Upper lobe of right lung (tissue), 1 donor: ENCODE measurements at regions not wholly inside any gene's neighbourhood (a gene's known extent, or its start where the extent isn't known, plus 50 kb on each side); places are given as distances from the start of the nearest gene placed in this dataset.
A peak's percentile ranks its signal among the peaks of the same experiment; 100 is the strongest.

Experiments used
- ATAC-seq: fragments of 200-7000 bp; cut with Tn5 transposase; one replicate; pipeline ENCODE4 v1.9.1; 2020; ENCODE audit warnings: mild to moderate bottlenecking, moderate library complexity
- DNase-seq: peaks from one replicate; pipeline ENCODE4 v3.0.0-alpha.2; 2020
- H3K27ac ChIP-seq: fragments of 200-600 bp; one replicate; pipeline ENCODE4 v1.8.0; 2022
- H3K27me3 ChIP-seq: fragments of 200-600 bp; one replicate; pipeline ENCODE4 v1.8.0; 2022; ENCODE audit warnings: mild to moderate bottlenecking
- H3K36me3 ChIP-seq: fragments of 200-600 bp; one replicate; pipeline ENCODE4 v1.8.0; 2022
- H3K4me1 ChIP-seq: fragments of 200-600 bp; one replicate; pipeline ENCODE4 v1.8.0; 2022
- H3K4me3 ChIP-seq: fragments of 200-600 bp; one replicate; pipeline ENCODE4 v1.8.0; 2022; ENCODE audit warnings: mild to moderate bottlenecking
- H3K9me3 ChIP-seq: fragments of 200-600 bp; one replicate; pipeline ENCODE4 v1.8.0; 2022
- CTCF ChIP-seq: fragments of 200-600 bp; IDR thresholded peaks from one replicate; pipeline ENCODE4 v1.8.0; 2022; ENCODE audit warnings: antibody characterized with exemption
- intact Hi-C: fragments of 100-400 bp; cut with DNase I; formaldehyde crosslinking; loops from one replicate; pipeline ENCODE4 v1.11.0; 2022
- donor health status: DM: no; HTN: yes; CAD: no; lungs with severe emphysema.

DNA sequence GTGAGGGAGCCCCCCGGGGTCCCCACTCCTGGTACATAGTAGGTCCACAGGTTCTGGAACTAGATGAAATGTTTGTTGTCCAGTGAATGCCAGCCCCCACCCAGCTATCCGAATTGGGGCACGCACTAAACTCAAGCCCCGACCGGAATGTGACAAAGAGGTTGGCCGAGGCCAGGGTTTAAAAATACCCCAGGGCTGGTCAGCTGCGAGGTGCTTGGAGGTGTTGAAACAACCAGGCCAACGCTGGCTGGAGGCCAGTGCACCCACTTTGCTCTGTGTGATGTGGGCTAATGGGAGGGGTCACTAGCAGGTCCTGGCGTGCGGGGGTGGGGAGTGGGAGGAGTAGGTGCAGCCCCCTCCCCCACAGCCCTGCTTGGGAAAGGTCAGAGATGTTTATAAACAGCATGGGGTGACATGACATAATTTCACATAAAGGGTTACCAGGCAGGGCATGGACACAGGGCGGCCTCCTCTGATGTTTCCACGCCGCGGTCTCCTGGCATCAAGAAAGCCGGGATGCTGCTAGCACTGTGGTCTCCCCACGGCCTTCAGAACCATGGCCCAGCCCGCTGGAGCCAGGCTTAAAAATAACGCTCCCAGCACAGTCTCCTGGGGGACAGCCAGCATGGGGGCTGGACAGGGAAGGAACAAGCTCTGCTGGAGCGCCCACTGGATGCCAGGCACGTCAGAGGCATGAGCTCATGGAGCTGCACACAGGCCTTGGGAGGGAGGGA, 111.2 kb upstream of the PTPN1 start:
- DNase-seq (peak; percentile 94), ATAC-seq (peak; percentile 60)
- no peak overlapping the region for H3K4me3 ChIP-seq
- intact Hi-C loops: no loop called here
- peaks cover 61% of the 10 kb centered on the region for H3K4me1 ChIP-seq
- H3K36me3 ChIP-seq: no peaks in the 10 kb centered on the region
- H3K27ac ChIP-seq: peak overlapping the region; percentile 81
- TF ChIP-seq CTCF: no peak
- H3K27me3 ChIP-seq: no peaks in the 10 kb centered on the region
- H3K9me3 ChIP-seq: no peaks in the 10 kb centered on the region

DNA sequence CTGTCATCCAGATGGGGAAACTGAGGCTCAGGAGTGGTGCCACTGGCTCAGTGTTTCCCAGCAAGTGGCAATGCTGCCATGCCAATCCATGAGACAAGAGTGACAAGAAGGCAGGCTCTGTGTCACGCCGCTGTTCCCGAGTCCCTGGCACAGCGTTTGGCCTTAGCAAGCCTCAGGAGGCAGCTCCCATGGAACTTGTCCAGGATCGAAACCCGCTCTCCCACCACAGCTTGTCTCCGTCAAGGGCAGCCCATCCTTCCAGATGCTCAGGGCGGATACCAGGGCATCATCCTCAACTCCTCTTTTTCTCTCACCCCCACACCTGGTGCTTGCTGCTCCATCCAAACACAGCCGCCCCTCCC, 110.6 kb upstream of the PTPN1 start:
- ATAC-seq (no peak), DNase-seq (no peak)
- no peak for TF ChIP-seq CTCF
- Histone ChIP-seq H3K27me3 (no peaks in the 10 kb centered on the region), H3K4me1 (peaks cover 57% of the 10 kb centered on the region), H3K4me3 (no peak overlapping the region), H3K27ac (peak overlapping the region; percentile 81), H3K9me3 (no peaks in the 10 kb centered on the region), H3K36me3 (no peaks in the 10 kb centered on the region)
- intact Hi-C loops: no loop called here

- H3K27ac ChIP-seq: peak overlapping the region; percentile 81
- H3K9me3 ChIP-seq: no peaks in the 10 kb centered on the region
- no peaks in the 10 kb centered on the region for H3K36me3 ChIP-seq
- ATAC-seq (peak; percentile 50), DNase-seq (no peak)
- intact Hi-C loops: no loop called here
- peaks cover 52% of the 10 kb centered on the region for H3K4me1 ChIP-seq
- H3K4me3 ChIP-seq: no peak overlapping the region
- TF ChIP-seq CTCF: no peak
- H3K27me3 ChIP-seq: no peaks in the 10 kb centered on the region
These were observed 110.1 kb upstream of the PTPN1 start for GRCh38 chr20:50399917-50400704.

DNA sequence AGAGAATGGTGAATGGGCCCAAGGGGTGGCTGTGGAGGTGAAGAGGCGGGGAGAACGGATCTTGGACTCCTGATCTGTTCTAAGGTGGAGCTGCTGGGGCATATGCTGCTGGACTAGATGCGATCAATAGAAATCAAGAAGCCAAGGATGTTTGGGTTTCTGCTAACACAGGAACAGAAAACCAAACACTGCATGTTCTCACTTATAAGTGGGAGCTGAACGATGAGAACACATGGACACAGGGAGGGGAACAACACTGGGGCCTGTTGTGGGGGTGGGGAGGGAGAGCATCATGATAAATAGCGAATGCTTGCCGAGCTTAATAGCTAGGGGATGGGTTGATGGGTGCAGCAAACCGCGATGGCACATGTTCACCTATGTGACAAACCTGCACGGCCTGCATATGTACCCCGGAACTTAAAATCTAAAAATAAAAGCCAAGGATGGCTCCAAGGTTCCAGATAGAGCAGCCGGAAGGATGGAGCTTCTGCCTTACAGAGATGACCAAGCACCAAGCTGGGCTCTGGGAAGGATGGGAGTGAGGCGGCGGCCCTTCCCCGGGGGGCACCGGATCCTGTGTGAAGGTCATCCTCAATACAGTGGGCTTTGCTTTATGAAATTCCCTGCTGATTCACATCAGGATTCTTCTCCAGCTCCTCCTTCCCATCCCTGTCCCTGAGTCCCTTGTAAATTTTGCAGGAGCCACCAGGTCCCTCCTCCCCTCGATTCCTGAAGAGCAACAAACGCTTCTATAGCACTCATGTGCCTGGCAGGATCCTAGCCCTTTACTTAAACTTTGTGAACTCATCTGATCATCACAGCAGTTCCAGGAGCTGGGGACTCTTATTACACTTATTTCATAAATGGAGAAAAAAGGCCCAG, 109.2 kb upstream of the PTPN1 start:
- Histone ChIP-seq H3K4me3 (no peak overlapping the region), H3K36me3 (no peaks in the 10 kb centered on the region), H3K27ac (peak overlapping the region; percentile 81), H3K9me3 (no peaks in the 10 kb centered on the region), H3K27me3 (no peaks in the 10 kb centered on the region), H3K4me1 (peaks cover 43% of the 10 kb centered on the region)
- TF ChIP-seq CTCF: no peak
- DNase-seq (no peak), ATAC-seq (no peak)
- intact Hi-C loops: no loop called here

DNA sequence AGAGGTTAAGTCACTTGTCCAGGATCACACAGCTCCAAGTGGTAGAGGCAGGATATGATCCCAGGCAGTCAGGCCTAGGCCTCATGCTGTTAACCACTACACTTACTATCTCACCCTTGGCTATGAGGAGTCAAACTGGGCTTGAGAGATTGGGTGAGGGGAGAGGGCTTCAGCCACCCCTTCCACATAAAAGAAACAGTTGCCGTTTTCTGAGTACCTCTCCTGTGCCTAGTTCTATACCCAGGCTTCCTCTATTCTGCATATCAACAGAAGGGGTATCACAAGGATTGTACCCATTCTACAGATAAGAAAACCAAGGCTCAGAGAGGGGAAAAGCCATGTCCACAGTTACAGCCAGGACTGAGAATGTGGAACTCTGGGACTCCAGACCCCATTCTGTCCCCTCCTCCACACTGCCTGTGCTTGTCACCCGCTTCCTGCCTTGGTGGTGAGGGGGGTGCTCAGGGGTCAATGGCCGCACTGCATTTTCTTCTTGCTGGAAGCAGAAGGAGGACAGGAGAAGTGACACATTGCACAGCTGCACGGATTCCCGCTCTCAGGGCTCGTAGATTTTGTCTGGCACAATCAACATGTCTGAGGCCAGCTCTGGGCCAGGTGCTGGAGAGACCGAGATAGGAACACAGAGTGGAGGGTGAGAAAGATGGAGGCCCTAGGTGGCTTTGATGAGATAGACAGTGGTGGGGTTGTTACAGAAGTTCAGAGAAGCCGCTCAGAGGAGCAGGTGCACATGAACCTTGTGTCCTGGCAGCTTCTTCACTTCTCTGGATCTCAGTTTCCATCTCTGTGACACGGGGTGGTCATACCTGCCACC, 108.4 kb upstream of the PTPN1 start:
- no peak for DNase-seq
- H3K27ac ChIP-seq: peak overlapping the region; percentile 81
- no peaks in the 10 kb centered on the region for H3K27me3 ChIP-seq
- no peaks in the 10 kb centered on the region for H3K9me3 ChIP-seq
- H3K4me1 ChIP-seq: peaks cover 40% of the 10 kb centered on the region
- TF ChIP-seq CTCF: no peak
- H3K36me3 ChIP-seq: no peaks in the 10 kb centered on the region
- H3K4me3 ChIP-seq: no peak overlapping the region
- intact Hi-C loops: no loop called here
- no peak for ATAC-seq
